Thoracic aorta (tissue), 2 donors: ENCODE measurements at regions not wholly inside any gene's neighbourhood (a gene's known extent, or its start where the extent isn't known, plus 50 kb on each side); places are given as distances from the start of the nearest gene placed in this dataset.

Experiments
- ATAC-seq: fragments of 150-250 bp; one replicate; pipeline ENCODE4 v1.8.0; 2017; ENCODE audit warnings: low read depth; ENCODE audit not compliant: insufficient number of reproducible peaks, low FRiP score
- DNase-seq: peaks from one replicate; pipeline ENCODE4 v3.0.0-alpha.2; 2020; ENCODE audit warnings: low spot score
- H3K27ac ChIP-seq, 2 donors: fragments of 200-600 bp; sonication (generic); 1 replicate in 1 of 2; 2 replicates in 1 of 2; pipeline ENCODE4 v1.5.1; 2016; ENCODE audit warnings: mild to moderate bottlenecking in 2 of 2, moderate library complexity in 2 of 2
- H3K27me3 ChIP-seq: fragments of 200-600 bp; sonication (generic); replicated peaks from 2 replicates; pipeline ENCODE4 v1.6.0; 2016; ENCODE audit warnings: mild to moderate bottlenecking; ENCODE audit not compliant: insufficient read depth
- H3K36me3 ChIP-seq: fragments of 200-600 bp; sonication (generic); one replicate; pipeline ENCODE4 v1.5.1; 2016
- H3K4me1 ChIP-seq, 2 donors: fragments of 200-600 bp; sonication (generic); 1 replicate in 1 of 2; 2 replicates in 1 of 2; pipeline versions ENCODE4 v1.5.1 to v1.6.0; 2016; ENCODE audit warnings: low read depth in 2 of 2, mild to moderate bottlenecking in 1 of 2; ENCODE audit not compliant: control insufficient read depth in 1 of 2
- H3K4me3 ChIP-seq: fragments of 200-600 bp; sonication (generic); 2 replicates; pipeline ENCODE4 v1.5.1; 2016; ENCODE audit warnings: mild to moderate bottlenecking
- H3K9me3 ChIP-seq: fragments of 200-600 bp; sonication (generic); 2 replicates; pipeline ENCODE4 v1.5.1; 2016
- TF ChIP-seq, protein P1 (sequence below): fragments of 200-600 bp; sonication (generic); IDR thresholded peaks from one replicate; pipeline ENCODE4 v1.5.1; 2019; ENCODE audit warnings: antibody characterized with exemption

DNA sequence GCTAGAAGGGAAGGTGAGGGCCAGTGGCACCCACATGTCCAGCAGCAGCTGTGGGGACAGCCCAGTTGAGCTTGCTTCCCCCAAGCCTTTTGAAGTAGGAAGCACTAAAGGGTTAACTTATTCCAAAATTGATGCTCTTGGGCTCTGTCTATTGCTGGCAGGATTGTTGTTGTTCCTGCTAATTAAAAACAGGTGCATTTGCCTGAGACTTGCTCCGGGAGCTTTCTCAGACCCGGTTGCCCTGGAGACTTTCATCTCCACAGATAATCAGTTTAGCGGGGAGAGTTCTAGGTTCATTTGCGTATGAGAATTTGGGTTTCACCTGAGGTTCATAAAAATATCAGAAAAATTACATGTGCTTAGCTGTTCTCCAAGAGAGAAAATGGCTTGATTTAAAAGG, 277.3 kb downstream of the LRATD1 start:
- Histone ChIP-seq H3K4me3 (no peak overlapping the region), H3K4me1 (no peaks in the 10 kb centered on the region), H3K27ac (no peak overlapping the region), H3K36me3 (no peaks in the 10 kb centered on the region), H3K27me3 (no peaks in the 10 kb centered on the region), H3K9me3 (no peaks in the 10 kb centered on the region)
- TF ChIP-seq, protein P1, sequence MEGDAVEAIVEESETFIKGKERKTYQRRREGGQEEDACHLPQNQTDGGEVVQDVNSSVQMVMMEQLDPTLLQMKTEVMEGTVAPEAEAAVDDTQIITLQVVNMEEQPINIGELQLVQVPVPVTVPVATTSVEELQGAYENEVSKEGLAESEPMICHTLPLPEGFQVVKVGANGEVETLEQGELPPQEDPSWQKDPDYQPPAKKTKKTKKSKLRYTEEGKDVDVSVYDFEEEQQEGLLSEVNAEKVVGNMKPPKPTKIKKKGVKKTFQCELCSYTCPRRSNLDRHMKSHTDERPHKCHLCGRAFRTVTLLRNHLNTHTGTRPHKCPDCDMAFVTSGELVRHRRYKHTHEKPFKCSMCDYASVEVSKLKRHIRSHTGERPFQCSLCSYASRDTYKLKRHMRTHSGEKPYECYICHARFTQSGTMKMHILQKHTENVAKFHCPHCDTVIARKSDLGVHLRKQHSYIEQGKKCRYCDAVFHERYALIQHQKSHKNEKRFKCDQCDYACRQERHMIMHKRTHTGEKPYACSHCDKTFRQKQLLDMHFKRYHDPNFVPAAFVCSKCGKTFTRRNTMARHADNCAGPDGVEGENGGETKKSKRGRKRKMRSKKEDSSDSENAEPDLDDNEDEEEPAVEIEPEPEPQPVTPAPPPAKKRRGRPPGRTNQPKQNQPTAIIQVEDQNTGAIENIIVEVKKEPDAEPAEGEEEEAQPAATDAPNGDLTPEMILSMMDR, result no peak
- ATAC-seq (no peak), DNase-seq (no peak)

DNA sequence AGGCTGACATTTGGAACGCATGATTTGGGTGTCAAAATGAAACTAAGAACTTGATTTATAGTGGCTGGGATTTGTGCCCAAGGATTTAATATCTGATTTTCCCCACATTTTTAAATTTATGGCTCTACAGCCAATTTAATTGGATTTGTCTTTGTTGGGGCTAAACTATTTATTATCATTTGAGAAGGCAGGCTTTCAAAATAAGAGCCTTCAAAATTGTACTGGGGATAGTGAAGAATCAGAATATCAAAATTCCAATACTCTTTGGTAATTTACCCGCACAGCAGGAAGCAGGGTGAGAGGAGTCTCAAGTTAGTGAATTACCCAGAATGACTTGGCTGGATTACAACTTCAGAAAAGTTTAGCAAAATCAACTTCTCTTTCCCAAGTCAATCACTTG, 278.1 kb downstream of the LRATD1 start:
- ATAC-seq (no peak), DNase-seq (no peak)
- no peaks in the 10 kb centered on the region for H3K27me3 ChIP-seq
- TF ChIP-seq, protein P1, result no peak
- no peaks in the 10 kb centered on the region for H3K4me1 ChIP-seq
- H3K9me3 ChIP-seq, result no peaks in the 10 kb centered on the region
- no peak overlapping the region for H3K4me3 ChIP-seq
- H3K36me3 ChIP-seq, result no peaks in the 10 kb centered on the region
- no peak overlapping the region for H3K27ac ChIP-seq

DNA sequence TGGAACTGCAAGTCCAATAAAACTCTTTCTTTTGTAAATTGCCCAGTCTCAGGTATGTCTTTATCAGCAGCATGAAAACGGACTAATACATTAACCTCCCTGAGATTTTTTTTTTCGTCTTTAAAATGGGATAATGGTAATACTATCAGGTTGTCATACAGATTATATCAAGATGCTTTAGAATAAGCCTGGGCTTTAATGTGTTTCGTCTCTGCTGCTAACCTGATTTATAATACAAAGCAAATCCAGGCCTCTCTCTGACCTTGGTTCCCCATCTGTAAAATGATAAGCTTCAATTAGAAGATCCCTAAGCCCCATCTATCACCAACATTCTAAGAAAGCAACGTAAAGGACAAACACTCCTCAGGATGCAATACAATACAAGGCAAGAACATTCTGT, 283.5 kb downstream of the LRATD1 start:
- TF ChIP-seq, protein P1, result no peak
- DNase-seq, result no peak
- Histone ChIP-seq H3K36me3 (no peaks in the 10 kb centered on the region), H3K27ac (no peak overlapping the region), H3K9me3 (no peaks in the 10 kb centered on the region), H3K4me3 (no peak overlapping the region), H3K27me3 (no peaks in the 10 kb centered on the region), H3K4me1 (no peaks in the 10 kb centered on the region)
- ATAC-seq, result no peak

DNA sequence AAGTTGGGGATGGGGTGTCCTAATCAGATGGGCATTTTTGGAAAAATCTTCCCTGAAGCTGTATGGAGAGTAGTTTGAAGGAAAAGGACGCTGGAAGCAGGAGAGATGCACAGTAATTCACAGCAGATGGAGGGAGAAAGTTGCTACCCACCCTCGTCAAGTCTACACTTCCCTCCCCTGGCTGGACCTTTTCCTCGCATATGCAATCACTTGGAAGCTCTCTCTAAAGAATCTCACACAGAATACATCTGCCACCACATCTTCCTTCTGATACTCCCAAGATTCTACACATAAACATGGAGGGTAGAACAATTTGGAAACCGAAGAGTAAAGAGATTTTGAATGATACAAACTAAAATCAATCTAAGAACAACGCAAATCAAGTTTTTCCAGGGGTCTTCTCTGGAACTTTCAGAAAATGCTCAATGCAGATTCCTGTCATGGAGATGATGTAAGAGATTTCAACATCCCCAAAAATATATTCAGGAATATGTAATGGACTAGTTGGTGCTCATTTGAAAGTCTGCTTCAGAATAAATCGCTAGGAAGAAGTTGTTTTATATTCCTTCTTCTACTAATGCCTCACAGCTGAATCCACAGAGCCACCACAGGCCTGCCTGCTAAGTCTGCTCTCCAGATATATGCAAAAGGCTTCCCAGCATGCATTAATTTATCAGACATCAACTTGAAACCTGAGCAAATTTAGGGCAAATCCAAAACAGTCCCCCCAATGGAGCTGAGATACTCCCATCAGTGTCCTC, 291.5 kb downstream of the LRATD1 start:
- Histone ChIP-seq H3K27me3 (no peaks in the 10 kb centered on the region), H3K4me1 (no peaks in the 10 kb centered on the region), H3K36me3 (no peaks in the 10 kb centered on the region), H3K4me3 (no peak overlapping the region), H3K27ac (no peak overlapping the region), H3K9me3 (no peaks in the 10 kb centered on the region)
- no peak for ATAC-seq
- DNase-seq, result no peak
- TF ChIP-seq, protein P1, result no peak

DNA sequence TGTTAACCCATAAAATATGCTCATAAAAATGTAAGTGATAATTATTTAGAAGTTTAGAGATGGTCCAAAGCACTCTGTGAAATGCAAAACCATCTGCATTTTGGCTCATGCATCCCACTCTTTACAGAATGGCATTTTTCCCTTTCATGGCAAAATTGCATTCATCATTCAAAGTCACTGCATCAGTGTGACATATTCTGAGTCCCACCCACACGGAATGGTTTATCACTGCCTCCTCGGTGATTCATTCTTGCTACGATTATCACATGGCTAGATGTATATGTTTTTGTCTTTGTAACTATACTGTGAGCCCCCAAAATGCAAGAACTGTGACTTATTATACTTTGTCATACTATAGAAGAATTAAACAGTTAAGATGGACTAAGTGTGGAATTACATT, 293.0 kb downstream of the LRATD1 start:
- H3K4me3 ChIP-seq, result no peak overlapping the region

More for the DNA sequence above, 293.0 kb downstream of the LRATD1 start:
- Histone ChIP-seq H3K9me3 (no peaks in the 10 kb centered on the region), H3K4me1 (no peaks in the 10 kb centered on the region), H3K36me3 (no peaks in the 10 kb centered on the region), H3K27me3 (no peaks in the 10 kb centered on the region), H3K27ac (no peak overlapping the region)
- ATAC-seq, result no peak
- no peak for DNase-seq
- TF ChIP-seq, protein P1, result no peak
